ENCODE measurements at regions not wholly inside any gene's neighbourhood (a gene's known extent, or its start where the extent isn't known, plus 50 kb on each side); places are given as distances from the start of the nearest gene placed in this dataset.

DNA sequence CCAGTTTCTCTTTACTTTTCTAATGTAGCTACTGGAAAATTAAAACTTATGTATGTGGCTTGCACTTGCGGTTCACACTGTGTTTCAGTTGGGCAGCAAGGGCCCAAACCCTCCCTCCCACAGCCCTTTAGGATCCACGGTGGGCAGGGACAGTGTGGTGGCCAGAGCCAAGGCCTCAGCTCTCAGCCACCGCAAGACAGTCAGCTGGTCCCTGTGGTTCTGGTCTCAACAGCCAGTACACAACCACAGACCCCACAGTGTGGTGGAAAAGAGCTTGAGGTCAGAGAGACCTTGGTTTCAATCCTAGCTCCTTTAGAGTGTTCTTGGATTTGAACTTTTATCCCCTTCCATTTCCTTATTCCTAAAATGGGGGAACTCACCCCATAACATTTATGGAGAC is 153.0 kb upstream of the SMIM23 start:
- TF ChIP-seq, protein P1, sequence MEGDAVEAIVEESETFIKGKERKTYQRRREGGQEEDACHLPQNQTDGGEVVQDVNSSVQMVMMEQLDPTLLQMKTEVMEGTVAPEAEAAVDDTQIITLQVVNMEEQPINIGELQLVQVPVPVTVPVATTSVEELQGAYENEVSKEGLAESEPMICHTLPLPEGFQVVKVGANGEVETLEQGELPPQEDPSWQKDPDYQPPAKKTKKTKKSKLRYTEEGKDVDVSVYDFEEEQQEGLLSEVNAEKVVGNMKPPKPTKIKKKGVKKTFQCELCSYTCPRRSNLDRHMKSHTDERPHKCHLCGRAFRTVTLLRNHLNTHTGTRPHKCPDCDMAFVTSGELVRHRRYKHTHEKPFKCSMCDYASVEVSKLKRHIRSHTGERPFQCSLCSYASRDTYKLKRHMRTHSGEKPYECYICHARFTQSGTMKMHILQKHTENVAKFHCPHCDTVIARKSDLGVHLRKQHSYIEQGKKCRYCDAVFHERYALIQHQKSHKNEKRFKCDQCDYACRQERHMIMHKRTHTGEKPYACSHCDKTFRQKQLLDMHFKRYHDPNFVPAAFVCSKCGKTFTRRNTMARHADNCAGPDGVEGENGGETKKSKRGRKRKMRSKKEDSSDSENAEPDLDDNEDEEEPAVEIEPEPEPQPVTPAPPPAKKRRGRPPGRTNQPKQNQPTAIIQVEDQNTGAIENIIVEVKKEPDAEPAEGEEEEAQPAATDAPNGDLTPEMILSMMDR (IDR thresholded peaks at IDR 0.05) = no peak
- TF ChIP-seq POLR2A (IDR thresholded peaks at IDR 0.05) = no peak

Data from right lobe of liver (tissue), 4 donors.